K562 (cell line): ENCODE measurements at regions not wholly inside any gene's neighbourhood (a gene's known extent, or its start where the extent isn't known, plus 50 kb on each side); places are given as distances from the start of the nearest gene placed in this dataset.

Experiments
- ATAC-seq: fragments of 200-7000 bp; cut with Tn5 transposase; 3 replicates; pipeline ENCODE4 v1.9.1; 2020; ENCODE audit warnings: moderate library complexity
- BruUV-seq: library from RNA; stranded (reverse); fragments of 400-500 nt; replicated peaks from 2 replicates; lab custom pipeline; 2021; lab: Mats Ljungman, UMichigan
- CTCF ChIA-PET: fragments of 300-600 bp; formaldehyde crosslinking; extraction: SDS; loops from one replicate; lab custom pipeline; 2021; ENCODE audit warnings: low intra/inter-chr PET ratio; lab: Yijun Ruan, JAX
- POLR2A ChIA-PET: fragments of 300-600, 350-650 bp; sonication (Branson Sonifier 250); formaldehyde crosslinking; extraction: SDS; loops from one replicate; lab custom pipeline; 2021; ENCODE audit warnings: antibody characterized with exemption, inconsistent platforms; lab: Yijun Ruan, JAX
- DNase-seq, 4 experiments: peaks; one replicate each; pipeline versions ENCODE4 v3.0.0 to v3.0.0-alpha.2; 2011 to 2018; ENCODE audit warnings: low spot score in 3 of 4, mixed read lengths in 3 of 4; ENCODE audit errors: extremely low read depth in 1 of 4
- FAIRE-seq: peaks from 2 replicates; lab custom pipeline; 2011; peaks lifted over from hg19 to GRCh38; lab: Jason Lieb, UNC
- H2AFZ ChIP-seq: 2 replicates; pipeline ENCODE4 v1.6.0; 2011; ENCODE audit warnings: low read depth, low read length, control low read depth, inconsistent platforms
- H3K27ac ChIP-seq: fragments of 200-600 bp; 3 replicates; pipeline ENCODE4 v1.8.0; 2011; ENCODE audit warnings: low read depth, mild to moderate bottlenecking, control low read depth, inconsistent platforms, low read length, moderate library complexity, mixed read lengths; ENCODE audit errors: extremely low read depth
- H3K27me3 ChIP-seq, 2 experiments: fragments of 300-600 bp in 1 of 2; 2 replicates in 1 of 2; 3 replicates in 1 of 2; pipeline versions ENCODE4 v1.6.0 to v1.8.0; 2011; ENCODE audit warnings: inconsistent platforms in 2 of 2, low read length in 2 of 2, mild to moderate bottlenecking in 1 of 2, mixed read lengths in 1 of 2, moderate library complexity in 1 of 2; ENCODE audit not compliant: control insufficient read depth in 2 of 2, insufficient read depth in 2 of 2
- H3K36me3 ChIP-seq: fragments of 300-600 bp; 3 replicates; pipeline ENCODE4 v1.8.0; 2011; ENCODE audit warnings: mild to moderate bottlenecking, low read length, inconsistent platforms; ENCODE audit not compliant: control insufficient read depth, insufficient read depth
- H3K4me1 ChIP-seq, 2 experiments: fragments of 200-600 bp in 1 of 2; replicated peaks in 1 of 2; 2 replicates in 1 of 2; 3 replicates in 1 of 2; pipeline versions ENCODE4 v1.5.1 to v1.8.0; 2011; ENCODE audit warnings: inconsistent platforms in 2 of 2, low read length in 2 of 2, mild to moderate bottlenecking in 1 of 2, mixed read lengths in 1 of 2, moderate library complexity in 1 of 2; ENCODE audit not compliant: control insufficient read depth in 2 of 2, insufficient read depth in 2 of 2
- H3K4me2 ChIP-seq: 2 replicates; pipeline ENCODE4 v1.6.1; 2011; ENCODE audit warnings: low read length, control low read depth, inconsistent platforms, mixed read lengths; ENCODE audit not compliant: insufficient read depth
- H3K4me3 ChIP-seq: fragments of 200-600 bp; sonication (generic), shearing (Covaris generic); 2 replicates; pipeline ENCODE4 v1.5.1; 2016; ENCODE audit warnings: control low read depth, inconsistent platforms
- H3K79me2 ChIP-seq: fragments of 200-600 bp; 3 replicates; pipeline ENCODE4 v1.8.0; 2011; ENCODE audit warnings: low read length, inconsistent platforms; ENCODE audit not compliant: control insufficient read depth, insufficient read depth
- H3K9ac ChIP-seq, 2 experiments: 2 replicates each; pipeline versions ENCODE4 v1.6.0 to v1.6.1; 2011; ENCODE audit warnings: low read depth in 2 of 2, low read length in 2 of 2, control low read depth in 1 of 2, inconsistent platforms in 1 of 2, mild to moderate bottlenecking in 1 of 2, mixed read lengths in 1 of 2; ENCODE audit not compliant: insufficient read depth in 1 of 2
- H3K9me1 ChIP-seq: one replicate; pipeline ENCODE4 v1.6.0; 2011; ENCODE audit warnings: inconsistent platforms, mild to moderate bottlenecking, low read length, moderate library complexity; ENCODE audit not compliant: control insufficient read depth, insufficient read depth
- H3K9me3 ChIP-seq: replicated peaks from 2 replicates; pipeline ENCODE4 v1.5.1; 2011; ENCODE audit warnings: low read depth, low read length, inconsistent platforms; ENCODE audit not compliant: control insufficient read depth, insufficient read depth
- H4K20me1 ChIP-seq: replicated peaks from 2 replicates; pipeline ENCODE4 v1.6.1; 2011; ENCODE audit warnings: low read length, inconsistent platforms, mixed read lengths; ENCODE audit not compliant: control insufficient read depth, insufficient read depth
- C11orf30 ChIP-seq: fragments of 450-650 bp; IDR thresholded peaks from 2 replicates; pipeline ENCODE4 v1.6.1; 2016; ENCODE audit warnings: low read depth, mild to moderate bottlenecking
- HNRNPLL ChIP-seq: fragments of 200-400 bp; formaldehyde crosslinking; IDR thresholded peaks from 2 replicates; pipeline ENCODE4 v1.6.1; 2017; ENCODE audit warnings: low read length, low read depth, mild to moderate bottlenecking; ENCODE audit not compliant: poor library complexity, severe bottlenecking
- KDM5B ChIP-seq: fragments of 200-600 bp; sonication (generic); IDR thresholded peaks from 2 replicates; pipeline ENCODE4 v1.6.1; 2012; ENCODE audit warnings: low read depth, mild to moderate bottlenecking, moderate library complexity, low read length, control low read depth, inconsistent platforms; ENCODE audit not compliant: insufficient replicate concordance
- NFATC3 ChIP-seq: fragments of 450-650 bp; IDR thresholded peaks from 2 replicates; pipeline ENCODE4 v1.6.1; 2017; ENCODE audit warnings: mild to moderate bottlenecking
- STAT5B ChIP-seq: fragments of 250-450 bp; sonication (Bioruptor Pico); IDR thresholded peaks from 2 replicates; pipeline ENCODE4 v1.8.0; 2021; ENCODE audit warnings: mild to moderate bottlenecking, inconsistent platforms
- ZNF174 ChIP-seq: fragments of 250-450 bp; sonication (Bioruptor Pico); IDR thresholded peaks from 2 replicates; pipeline ENCODE4 v1.4.0; 2020; ENCODE audit warnings: mild to moderate bottlenecking
- ZNF766 ChIP-seq: fragments of 200-800 bp; sonication (Bioruptor generic); conservative IDR thresholded peaks from 2 replicates; pipeline ENCODE4 v1.6.1; 2016; ENCODE audit warnings: missing genetic modification characterization, missing compliant biosample characterization
- ZNF830 ChIP-seq: fragments of 250-450 bp; sonication (Bioruptor Pico); IDR thresholded peaks from 2 replicates; pipeline ENCODE4 v1.5.0; 2021; ENCODE audit warnings: mild to moderate bottlenecking
- ZSCAN32 ChIP-seq: fragments of 450-650 bp; formaldehyde crosslinking; IDR thresholded peaks from 2 replicates; pipeline ENCODE4 v1.4.0; 2020; ENCODE audit warnings: mild to moderate bottlenecking, moderate library complexity
- WGBS: fragments of 100-300 bp; shearing (Covaris generic); methylation state at CpG from one replicate; pipeline ENCODE4 v1.1.6; 2016; ENCODE audit warnings: low coverage, mixed read lengths; ENCODE audit not compliant: insufficient coverage; ENCODE audit errors: missing lambda C conversion rate; 5-methylcytosine and 5-hydroxymethylcytosine counted together
- in situ Hi-C: fragments of 300-500 bp; cut with MboI; formaldehyde crosslinking; loops from 4 replicates; pipeline ENCODE4 v1.15.0; 2018; ENCODE audit warnings: inconsistent platforms, mixed read lengths
- intact Hi-C: fragments of 100-400 bp; cut with micrococcal nuclease; formaldehyde crosslinking; loops from 2 replicates; pipeline ENCODE4 v1.14.2; 2022
- TF ChIP-seq, protein P1 (sequence below): fragments of 450-650 bp; IDR thresholded peaks from 2 replicates; pipeline ENCODE4 v1.6.1; 2016; ENCODE audit warnings: low read depth
- TF ChIP-seq, protein P2 (sequence below): IDR thresholded peaks from 3 replicates; pipeline ENCODE4 v1.6.1; 2011; ENCODE audit warnings: borderline replicate concordance, mild to moderate bottlenecking, moderate library complexity; ENCODE audit not compliant: insufficient read length; ENCODE audit errors: extremely low read depth
- TF ChIP-seq, protein P3 (sequence below): fragments of 450-650 bp; IDR thresholded peaks from 2 replicates; pipeline ENCODE4 v1.6.1; 2016

- H3K9me1 ChIP-seq = no peaks in the 10 kb centered on the region
- no peaks in the 10 kb centered on the region for H3K36me3 ChIP-seq
- no peaks in the 10 kb centered on the region for H3K79me2 ChIP-seq
- intact Hi-C loops = no loop called here
- no peak overlapping the region for H3K4me2 ChIP-seq
- BruUV-seq = no TSS peak
- no peak overlapping the region for H3K4me3 ChIP-seq
- H3K27ac ChIP-seq = no peak overlapping the region
- ChIA-PET CTCF (no interaction called here), POLR2A (no interaction called here)
- FAIRE-seq (no peak), DNase-seq (no peak), ATAC-seq (no peak)
- no peaks in the 10 kb centered on the region for H3K9me3 ChIP-seq
- WGBS = 2% methylated on average over 7 of the region's 7 CpGs
- no peaks in the 10 kb centered on the region for H3K27me3 ChIP-seq
- no peaks in the 10 kb centered on the region for H4K20me1 ChIP-seq
- no peak overlapping the region for H3K9ac ChIP-seq
- no peak overlapping the region for H2AFZ ChIP-seq
- no peaks in the 10 kb centered on the region for H3K4me1 ChIP-seq
- in situ Hi-C loops = no loop called here
- no peak for TF ChIP-seq ZNF830
- no peak for TF ChIP-seq ZNF174 (CRISPR knock-in tag)
- TF ChIP-seq ZSCAN32 (CRISPR knock-in tag) = no peak
- TF ChIP-seq ZNF766 (CRISPR knock-in tag) = no peak
- TF ChIP-seq NFATC3 = no peak
- TF ChIP-seq STAT5B (CRISPR knock-in tag) = no peak
- TF ChIP-seq, protein P1, sequence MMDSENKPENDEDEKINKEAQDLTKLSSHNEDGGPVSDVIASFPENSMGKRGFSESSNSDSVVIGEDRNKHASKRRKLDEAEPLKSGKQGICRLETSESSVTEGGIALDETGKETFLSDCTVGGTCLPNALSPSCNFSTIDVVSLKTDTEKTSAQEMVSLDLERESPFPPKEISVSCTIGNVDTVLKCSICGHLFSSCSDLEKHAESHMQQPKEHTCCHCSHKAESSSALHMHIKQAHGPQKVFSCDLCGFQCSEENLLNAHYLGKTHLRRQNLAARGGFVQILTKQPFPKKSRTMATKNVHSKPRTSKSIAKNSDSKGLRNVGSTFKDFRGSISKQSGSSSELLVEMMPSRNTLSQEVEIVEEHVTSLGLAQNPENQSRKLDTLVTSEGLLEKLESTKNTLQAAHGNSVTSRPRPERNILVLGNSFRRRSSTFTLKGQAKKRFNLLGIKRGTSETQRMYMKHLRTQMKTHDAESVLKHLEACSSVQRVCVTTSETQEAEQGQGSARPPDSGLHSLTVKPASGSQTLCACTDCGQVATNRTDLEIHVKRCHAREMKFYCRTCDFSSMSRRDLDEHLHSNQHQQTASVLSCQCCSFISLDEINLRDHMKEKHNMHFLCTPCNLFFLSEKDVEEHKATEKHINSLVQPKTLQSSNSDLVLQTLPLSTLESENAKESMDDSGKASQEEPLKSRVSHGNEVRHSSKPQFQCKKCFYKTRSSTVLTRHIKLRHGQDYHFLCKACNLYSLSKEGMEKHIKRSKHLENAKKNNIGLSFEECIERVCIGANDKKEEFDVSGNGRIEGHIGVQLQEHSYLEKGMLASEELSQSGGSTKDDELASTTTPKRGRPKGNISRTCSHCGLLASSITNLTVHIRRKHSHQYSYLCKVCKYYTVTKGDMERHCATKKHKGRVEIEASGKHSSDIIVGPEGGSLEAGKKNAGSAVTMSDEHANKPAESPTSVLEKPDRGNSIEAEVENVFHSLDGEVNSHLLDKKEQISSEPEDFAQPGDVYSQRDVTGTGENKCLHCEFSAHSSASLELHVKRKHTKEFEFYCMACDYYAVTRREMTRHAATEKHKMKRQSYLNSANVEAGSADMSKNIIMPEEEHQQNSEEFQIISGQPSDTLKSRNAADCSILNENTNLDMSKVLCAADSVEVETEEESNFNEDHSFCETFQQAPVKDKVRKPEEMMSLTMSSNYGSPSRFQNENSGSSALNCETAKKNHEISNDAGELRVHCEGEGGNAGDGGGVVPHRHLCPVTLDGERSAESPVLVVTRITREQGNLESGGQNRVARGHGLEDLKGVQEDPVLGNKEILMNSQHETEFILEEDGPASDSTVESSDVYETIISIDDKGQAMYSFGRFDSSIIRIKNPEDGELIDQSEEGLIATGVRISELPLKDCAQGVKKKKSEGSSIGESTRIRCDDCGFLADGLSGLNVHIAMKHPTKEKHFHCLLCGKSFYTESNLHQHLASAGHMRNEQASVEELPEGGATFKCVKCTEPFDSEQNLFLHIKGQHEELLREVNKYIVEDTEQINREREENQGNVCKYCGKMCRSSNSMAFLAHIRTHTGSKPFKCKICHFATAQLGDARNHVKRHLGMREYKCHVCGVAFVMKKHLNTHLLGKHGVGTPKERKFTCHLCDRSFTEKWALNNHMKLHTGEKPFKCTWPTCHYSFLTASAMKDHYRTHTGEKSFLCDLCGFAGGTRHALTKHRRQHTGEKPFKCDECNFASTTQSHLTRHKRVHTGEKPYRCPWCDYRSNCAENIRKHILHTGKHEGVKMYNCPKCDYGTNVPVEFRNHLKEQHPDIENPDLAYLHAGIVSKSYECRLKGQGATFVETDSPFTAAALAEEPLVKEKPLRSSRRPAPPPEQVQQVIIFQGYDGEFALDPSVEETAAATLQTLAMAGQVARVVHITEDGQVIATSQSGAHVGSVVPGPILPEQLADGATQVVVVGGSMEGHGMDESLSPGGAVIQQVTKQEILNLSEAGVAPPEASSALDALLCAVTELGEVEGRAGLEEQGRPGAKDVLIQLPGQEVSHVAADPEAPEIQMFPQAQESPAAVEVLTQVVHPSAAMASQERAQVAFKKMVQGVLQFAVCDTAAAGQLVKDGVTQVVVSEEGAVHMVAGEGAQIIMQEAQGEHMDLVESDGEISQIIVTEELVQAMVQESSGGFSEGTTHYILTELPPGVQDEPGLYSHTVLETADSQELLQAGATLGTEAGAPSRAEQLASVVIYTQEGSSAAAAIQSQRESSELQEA = no peak
- TF ChIP-seq, protein P2, sequence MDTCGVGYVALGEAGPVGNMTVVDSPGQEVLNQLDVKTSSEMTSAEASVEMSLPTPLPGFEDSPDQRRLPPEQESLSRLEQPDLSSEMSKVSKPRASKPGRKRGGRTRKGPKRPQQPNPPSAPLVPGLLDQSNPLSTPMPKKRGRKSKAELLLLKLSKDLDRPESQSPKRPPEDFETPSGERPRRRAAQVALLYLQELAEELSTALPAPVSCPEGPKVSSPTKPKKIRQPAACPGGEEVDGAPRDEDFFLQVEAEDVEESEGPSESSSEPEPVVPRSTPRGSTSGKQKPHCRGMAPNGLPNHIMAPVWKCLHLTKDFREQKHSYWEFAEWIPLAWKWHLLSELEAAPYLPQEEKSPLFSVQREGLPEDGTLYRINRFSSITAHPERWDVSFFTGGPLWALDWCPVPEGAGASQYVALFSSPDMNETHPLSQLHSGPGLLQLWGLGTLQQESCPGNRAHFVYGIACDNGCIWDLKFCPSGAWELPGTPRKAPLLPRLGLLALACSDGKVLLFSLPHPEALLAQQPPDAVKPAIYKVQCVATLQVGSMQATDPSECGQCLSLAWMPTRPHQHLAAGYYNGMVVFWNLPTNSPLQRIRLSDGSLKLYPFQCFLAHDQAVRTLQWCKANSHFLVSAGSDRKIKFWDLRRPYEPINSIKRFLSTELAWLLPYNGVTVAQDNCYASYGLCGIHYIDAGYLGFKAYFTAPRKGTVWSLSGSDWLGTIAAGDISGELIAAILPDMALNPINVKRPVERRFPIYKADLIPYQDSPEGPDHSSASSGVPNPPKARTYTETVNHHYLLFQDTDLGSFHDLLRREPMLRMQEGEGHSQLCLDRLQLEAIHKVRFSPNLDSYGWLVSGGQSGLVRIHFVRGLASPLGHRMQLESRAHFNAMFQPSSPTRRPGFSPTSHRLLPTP = no peak
- no peak for TF ChIP-seq HNRNPLL
- no peak for TF ChIP-seq KDM5B
- no peak for TF ChIP-seq C11orf30
- TF ChIP-seq, protein P3, sequence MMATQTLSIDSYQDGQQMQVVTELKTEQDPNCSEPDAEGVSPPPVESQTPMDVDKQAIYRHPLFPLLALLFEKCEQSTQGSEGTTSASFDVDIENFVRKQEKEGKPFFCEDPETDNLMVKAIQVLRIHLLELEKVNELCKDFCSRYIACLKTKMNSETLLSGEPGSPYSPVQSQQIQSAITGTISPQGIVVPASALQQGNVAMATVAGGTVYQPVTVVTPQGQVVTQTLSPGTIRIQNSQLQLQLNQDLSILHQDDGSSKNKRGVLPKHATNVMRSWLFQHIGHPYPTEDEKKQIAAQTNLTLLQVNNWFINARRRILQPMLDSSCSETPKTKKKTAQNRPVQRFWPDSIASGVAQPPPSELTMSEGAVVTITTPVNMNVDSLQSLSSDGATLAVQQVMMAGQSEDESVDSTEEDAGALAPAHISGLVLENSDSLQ = no peak
- TF ChIP-seq, all 486 proteins: peak for 0
Measured at GRCh38 chr5:144017119-144017518, 153.3 kb downstream of the YIPF5 start.
